ENCODE measurements at regions not wholly inside any gene's neighbourhood (a gene's known extent, or its start where the extent isn't known, plus 50 kb on each side); places are given as distances from the start of the nearest gene placed in this dataset.
"Not testable (repeated sequence)": the region's sequence is repeated elsewhere in the genome, so short reads cannot be mapped to it uniquely, and the experiment has no call there.

DNA sequence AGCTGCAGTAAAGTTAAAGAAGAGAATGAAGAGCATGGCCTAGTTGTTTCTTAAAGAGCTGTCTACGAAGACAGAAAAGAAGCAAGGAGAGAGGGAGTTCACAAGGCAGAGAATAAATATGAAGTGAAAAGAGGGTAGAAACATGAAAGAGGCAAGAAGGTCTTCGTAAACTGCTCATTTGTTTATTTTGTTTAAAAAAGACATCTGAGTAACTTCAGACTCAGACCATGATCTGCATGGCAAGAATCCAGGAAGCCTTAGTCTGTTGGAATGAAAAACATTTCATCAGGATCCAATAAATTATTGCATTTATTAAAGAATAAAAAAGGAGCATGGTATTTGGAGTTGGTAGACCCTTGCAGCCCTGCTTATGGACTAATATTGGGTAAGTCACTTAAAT, 151.1 kb downstream of the SEM1 start:
- Mint-ChIP-seq H3K27ac (peak overlapping the region in 2 of 3 experiments; percentile 2 to 15), H3K4me1 (no peaks in the 10 kb centered on the region), H3K9me3 (no peaks in the 10 kb centered on the region), H3K36me3 (ENCODE audit: low read depth) (no peaks in the 10 kb centered on the region), H3K27me3 (ENCODE audit: low read depth) (no peaks in the 10 kb centered on the region), H3K4me3 (no peak overlapping the region)
- TF ChIP-seq, protein P1, sequence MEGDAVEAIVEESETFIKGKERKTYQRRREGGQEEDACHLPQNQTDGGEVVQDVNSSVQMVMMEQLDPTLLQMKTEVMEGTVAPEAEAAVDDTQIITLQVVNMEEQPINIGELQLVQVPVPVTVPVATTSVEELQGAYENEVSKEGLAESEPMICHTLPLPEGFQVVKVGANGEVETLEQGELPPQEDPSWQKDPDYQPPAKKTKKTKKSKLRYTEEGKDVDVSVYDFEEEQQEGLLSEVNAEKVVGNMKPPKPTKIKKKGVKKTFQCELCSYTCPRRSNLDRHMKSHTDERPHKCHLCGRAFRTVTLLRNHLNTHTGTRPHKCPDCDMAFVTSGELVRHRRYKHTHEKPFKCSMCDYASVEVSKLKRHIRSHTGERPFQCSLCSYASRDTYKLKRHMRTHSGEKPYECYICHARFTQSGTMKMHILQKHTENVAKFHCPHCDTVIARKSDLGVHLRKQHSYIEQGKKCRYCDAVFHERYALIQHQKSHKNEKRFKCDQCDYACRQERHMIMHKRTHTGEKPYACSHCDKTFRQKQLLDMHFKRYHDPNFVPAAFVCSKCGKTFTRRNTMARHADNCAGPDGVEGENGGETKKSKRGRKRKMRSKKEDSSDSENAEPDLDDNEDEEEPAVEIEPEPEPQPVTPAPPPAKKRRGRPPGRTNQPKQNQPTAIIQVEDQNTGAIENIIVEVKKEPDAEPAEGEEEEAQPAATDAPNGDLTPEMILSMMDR (IDR thresholded peaks at IDR 0.05; ENCODE audit: unreplicated experiment in 3 of 3), result no peak

DNA sequence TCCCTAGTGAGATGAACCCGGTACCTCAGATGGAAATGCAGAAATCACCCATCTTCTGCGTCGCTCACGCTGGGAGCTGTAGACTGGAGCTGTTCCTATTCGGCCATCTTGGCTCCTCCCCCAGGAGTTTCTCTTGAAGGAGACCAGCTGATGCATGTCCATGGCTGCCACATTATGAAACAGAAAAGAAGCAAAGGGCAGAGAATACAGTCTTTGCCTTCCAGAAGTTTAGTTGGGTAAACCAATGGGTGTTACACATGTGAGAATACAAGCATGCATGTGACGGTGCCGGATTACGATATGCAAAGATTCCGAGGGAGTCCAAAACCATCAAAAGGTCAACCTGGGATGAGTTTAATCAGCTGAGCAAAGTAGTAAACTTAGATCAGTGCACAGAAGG, 151.6 kb downstream of the SEM1 start:
- no peaks in the 10 kb centered on the region for H3K4me1 Mint-ChIP-seq
- no peaks in the 10 kb centered on the region for H3K36me3 Mint-ChIP-seq (ENCODE audit: low read depth)
- no peaks in the 10 kb centered on the region for H3K27me3 Mint-ChIP-seq (ENCODE audit: low read depth)
- H3K4me3 Mint-ChIP-seq, result no peak overlapping the region
- TF ChIP-seq, protein P1 (IDR thresholded peaks at IDR 0.05; ENCODE audit: unreplicated experiment in 3 of 3), result no peak
- H3K27ac Mint-ChIP-seq, result peak overlapping the region in 2 of 3 experiments; percentile 2 to 15
- H3K9me3 Mint-ChIP-seq, result no peaks in the 10 kb centered on the region

DNA sequence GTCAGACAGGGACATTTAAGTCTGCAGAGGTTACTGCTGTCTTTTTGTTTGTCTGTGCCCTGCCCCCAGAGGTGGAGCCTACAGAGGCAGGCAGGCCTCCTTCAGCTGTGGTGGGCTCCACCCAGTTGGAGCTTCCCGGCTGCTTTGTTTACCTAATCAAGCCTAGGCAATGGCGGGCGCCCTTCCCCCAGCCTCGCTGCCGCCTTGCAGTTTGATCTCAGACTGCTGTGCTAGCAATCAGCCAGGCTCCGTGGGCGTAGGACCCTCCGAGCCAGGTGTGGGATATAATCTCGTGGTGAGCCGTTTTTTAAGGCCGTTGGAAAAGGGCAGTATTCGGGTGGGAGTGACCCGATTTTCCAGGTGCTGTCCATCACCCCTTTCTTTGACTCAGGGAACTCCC, 152.0 kb downstream of the SEM1 start:
- H3K36me3 Mint-ChIP-seq (ENCODE audit: low read depth); H3K27ac Mint-ChIP-seq; H3K9me3 Mint-ChIP-seq; H3K4me3 Mint-ChIP-seq; H3K4me1 Mint-ChIP-seq; H3K27me3 Mint-ChIP-seq (ENCODE audit: low read depth): not testable (repeated sequence)

DNA sequence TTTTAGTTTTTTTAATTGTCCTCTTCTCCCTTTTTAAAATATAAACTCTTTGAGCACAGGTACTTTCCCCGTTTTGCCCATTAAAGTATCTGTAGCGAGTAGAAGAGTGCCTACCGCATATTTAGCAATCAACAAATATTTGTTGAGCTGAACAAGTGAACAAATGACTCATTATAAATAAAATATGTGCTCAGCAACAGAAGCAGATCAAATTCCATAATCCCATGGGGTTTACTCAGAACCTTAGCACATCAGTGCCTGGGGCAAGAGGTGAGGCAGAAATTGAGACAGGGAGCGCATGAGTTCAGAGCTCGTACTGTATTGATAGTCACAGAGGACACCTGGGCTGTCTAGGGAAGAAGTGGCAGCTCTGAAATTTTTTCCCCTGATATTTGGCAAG, 161.0 kb downstream of the SEM1 start:
- H3K9me3 Mint-ChIP-seq, result peaks cover 3% of the 10 kb centered on the region
- H3K27ac Mint-ChIP-seq, result no peak overlapping the region
- TF ChIP-seq, protein P1 (IDR thresholded peaks at IDR 0.05; ENCODE audit: unreplicated experiment in 3 of 3), result no peak
- H3K4me3 Mint-ChIP-seq, result no peak overlapping the region
- H3K36me3 Mint-ChIP-seq (ENCODE audit: low read depth), result no peaks in the 10 kb centered on the region
- H3K4me1 Mint-ChIP-seq, result no peaks in the 10 kb centered on the region
- no peaks in the 10 kb centered on the region for H3K27me3 Mint-ChIP-seq (ENCODE audit: low read depth)

DNA sequence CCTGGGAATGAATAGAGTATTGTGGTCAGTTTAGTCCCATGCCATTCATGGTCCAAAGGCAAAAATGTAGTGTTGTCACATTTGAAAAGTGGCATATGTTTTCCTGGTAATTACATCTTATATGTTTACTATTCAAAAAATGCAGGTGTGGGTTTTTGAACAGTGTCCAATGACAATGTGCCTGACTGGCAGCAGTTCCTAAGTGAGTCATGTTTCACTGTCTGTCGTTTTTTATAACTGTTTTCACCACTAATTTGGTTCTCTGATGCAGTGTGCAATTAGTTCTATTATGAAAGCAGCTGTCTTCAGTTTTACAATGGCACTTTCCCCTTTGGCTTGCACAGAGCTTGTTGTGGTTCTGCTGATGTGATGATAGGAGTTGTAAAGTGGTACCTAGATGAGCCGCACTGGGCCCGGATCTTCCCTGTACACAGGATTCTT, 162.3 kb downstream of the SEM1 start:
- no peaks in the 10 kb centered on the region for H3K4me1 Mint-ChIP-seq
- no peak overlapping the region for H3K4me3 Mint-ChIP-seq
- no peak overlapping the region for H3K27ac Mint-ChIP-seq
- H3K36me3 Mint-ChIP-seq (ENCODE audit: low read depth), result no peaks in the 10 kb centered on the region
- H3K9me3 Mint-ChIP-seq, result peaks cover 3% of the 10 kb centered on the region
- H3K27me3 Mint-ChIP-seq (ENCODE audit: low read depth), result no peaks in the 10 kb centered on the region
- TF ChIP-seq, protein P1 (IDR thresholded peaks at IDR 0.05; ENCODE audit: unreplicated experiment in 3 of 3), result no peak

DNA sequence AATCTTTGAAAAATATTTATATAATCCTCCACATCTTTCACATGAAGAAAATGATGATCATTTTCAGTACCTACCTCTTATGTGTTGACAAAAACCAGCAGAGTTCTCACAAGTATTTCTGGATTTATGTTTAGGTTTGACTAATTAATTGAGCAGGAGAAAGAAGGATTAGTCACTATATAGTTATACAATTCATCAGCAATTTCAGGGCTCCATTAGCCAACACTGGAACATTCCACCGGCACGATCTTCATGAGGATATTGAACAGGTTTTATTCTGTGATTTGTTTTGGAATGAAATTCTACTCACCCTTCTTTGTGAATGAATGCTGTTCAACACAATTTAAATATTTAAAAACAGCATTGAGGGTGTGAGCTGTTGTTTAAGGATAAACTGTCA, 163.2 kb downstream of the SEM1 start:
- Mint-ChIP-seq H3K9me3 (peaks cover 3% of the 10 kb centered on the region), H3K4me1 (no peaks in the 10 kb centered on the region), H3K27me3 (ENCODE audit: low read depth) (no peaks in the 10 kb centered on the region), H3K4me3 (no peak overlapping the region), H3K36me3 (ENCODE audit: low read depth) (no peaks in the 10 kb centered on the region), H3K27ac (no peak overlapping the region)
- TF ChIP-seq, protein P1 (IDR thresholded peaks at IDR 0.05; ENCODE audit: unreplicated experiment in 3 of 3), result no peak
